Spleen (tissue), 7 donors: ENCODE measurements at regions not wholly inside any gene's neighbourhood (a gene's known extent, or its start where the extent isn't known, plus 50 kb on each side); places are given as distances from the start of the nearest gene placed in this dataset.

Experiments used
- CTCF ChIP-seq, 11 experiments: fragments of 200-600 bp in 7 of 11; fragments of 450-650 bp in 4 of 11; sonication (generic) in 4 of 11; IDR thresholded peaks in 8 of 11; conservative IDR thresholded peaks in 3 of 11; 1 replicate in 7 of 11; 2 replicates in 4 of 11; pipeline versions ENCODE4 v1.4.0 to v1.8.0; 2016 to 2021; ENCODE audit warnings: antibody characterized with exemption in 11 of 11, inconsistent platforms in 4 of 11, mild to moderate bottlenecking in 1 of 11
- POLR2A ChIP-seq, 3 donors: fragments of 450-650 bp; IDR thresholded peaks; one replicate each; pipeline ENCODE4 v1.5.1; 2017; ENCODE audit warnings: antibody characterized with exemption in 3 of 3, mild to moderate bottlenecking in 1 of 3
- donor health status: DM: no; HTN: no; CAD: no; lungs with moderate emphysema.
- donor health status: DM: no; HTN: no; CAD: no.
- donor health status: DM: no; HTN: no; CAD: no.

GRCh38 chr10:29102233-29102632, 186.6 kb upstream of the LYZL1 start:
- TF ChIP-seq CTCF (IDR thresholded peaks at IDR 0.05 in 8 of 11, conservative IDR thresholded peaks at IDR 0.05 in 3 of 11), result no peak
- no peak for TF ChIP-seq POLR2A (IDR thresholded peaks at IDR 0.05)
